Colonic mucosa (tissue), 4 donors: ENCODE measurements at regions not wholly inside any gene's neighbourhood (a gene's known extent, or its start where the extent isn't known, plus 50 kb on each side); places are given as distances from the start of the nearest gene placed in this dataset.

Experiments
- DNase-seq: peaks from one replicate; pipeline ENCODE4 v3.0.0-alpha.2; 2020
- H3K27ac ChIP-seq: fragments of 200-600 bp; one replicate; pipeline ENCODE4 v1.8.0; 2021
- H3K27me3 ChIP-seq: fragments of 200-600 bp; one replicate; pipeline ENCODE4 v1.8.0; 2021
- H3K36me3 ChIP-seq: fragments of 200-600 bp; one replicate; pipeline ENCODE4 v1.8.0; 2021
- H3K4me1 ChIP-seq: fragments of 200-600 bp; one replicate; pipeline ENCODE4 v1.8.0; 2021; ENCODE audit warnings: mild to moderate bottlenecking
- H3K4me3 ChIP-seq: fragments of 200-600 bp; one replicate; pipeline ENCODE4 v1.8.0; 2021
- H3K9ac ChIP-seq, 2 donors: one replicate each; pipeline ENCODE4 v1.7.0; 2013; ENCODE audit warnings: control low read depth in 2 of 2, low read depth in 2 of 2, low read length in 2 of 2
- H3K9me3 ChIP-seq: fragments of 200-600 bp; one replicate; pipeline ENCODE4 v1.8.0; 2021
- intact Hi-C: fragments of 100-400 bp; cut with DNase I; formaldehyde crosslinking; loops from one replicate; pipeline ENCODE4 v1.14.1; 2022
- TF ChIP-seq, protein P1 (sequence below): fragments of 200-600 bp; IDR thresholded peaks from one replicate; pipeline ENCODE4 v1.8.0; 2022; ENCODE audit warnings: antibody characterized with exemption, mild to moderate bottlenecking
- donor health status: healthy.
- donor health status: DM: no; HTN: no; CAD: no.
- donor health status: DM: no; HTN: no; CAD: no.

DNA sequence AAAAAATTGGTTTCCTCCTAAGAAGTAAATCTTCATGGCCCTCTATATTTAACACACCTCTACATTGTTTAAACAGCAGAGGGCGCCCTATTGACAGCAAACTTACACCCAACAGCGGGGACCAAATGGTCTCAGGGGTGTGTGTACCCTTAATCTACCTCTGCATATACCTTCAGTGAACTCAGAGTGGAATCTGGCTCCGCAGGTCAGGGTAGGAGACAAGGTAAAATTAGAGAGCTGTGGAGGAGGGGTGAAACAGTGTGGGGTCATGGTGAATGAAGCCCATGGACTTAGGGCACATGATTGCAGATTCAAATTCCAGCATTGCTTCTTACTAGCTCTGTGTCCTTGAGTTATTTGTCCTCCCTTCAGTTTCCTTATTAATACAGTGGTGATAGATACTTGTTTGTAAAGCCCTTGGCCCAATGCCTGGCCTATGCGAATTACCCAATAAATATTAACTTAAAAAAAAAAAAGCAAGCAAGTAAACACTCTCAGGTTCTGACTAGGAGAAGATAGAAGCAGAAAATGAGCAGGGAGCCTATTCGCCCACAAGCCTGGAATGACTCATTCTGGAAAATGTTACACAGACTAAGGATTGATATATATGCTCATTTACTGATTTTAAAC lies 122.9 kb downstream of the CAVIN4 start:
- Histone ChIP-seq H3K9me3 (no peaks in the 10 kb centered on the region), H3K4me3 (no peak overlapping the region), H3K4me1 (no peaks in the 10 kb centered on the region), H3K27ac (no peak overlapping the region), H3K36me3 (no peaks in the 10 kb centered on the region), H3K9ac (no peak overlapping the region), H3K27me3 (no peaks in the 10 kb centered on the region)
- intact Hi-C loops = no loop called here
- no peak for DNase-seq
- TF ChIP-seq, protein P1, sequence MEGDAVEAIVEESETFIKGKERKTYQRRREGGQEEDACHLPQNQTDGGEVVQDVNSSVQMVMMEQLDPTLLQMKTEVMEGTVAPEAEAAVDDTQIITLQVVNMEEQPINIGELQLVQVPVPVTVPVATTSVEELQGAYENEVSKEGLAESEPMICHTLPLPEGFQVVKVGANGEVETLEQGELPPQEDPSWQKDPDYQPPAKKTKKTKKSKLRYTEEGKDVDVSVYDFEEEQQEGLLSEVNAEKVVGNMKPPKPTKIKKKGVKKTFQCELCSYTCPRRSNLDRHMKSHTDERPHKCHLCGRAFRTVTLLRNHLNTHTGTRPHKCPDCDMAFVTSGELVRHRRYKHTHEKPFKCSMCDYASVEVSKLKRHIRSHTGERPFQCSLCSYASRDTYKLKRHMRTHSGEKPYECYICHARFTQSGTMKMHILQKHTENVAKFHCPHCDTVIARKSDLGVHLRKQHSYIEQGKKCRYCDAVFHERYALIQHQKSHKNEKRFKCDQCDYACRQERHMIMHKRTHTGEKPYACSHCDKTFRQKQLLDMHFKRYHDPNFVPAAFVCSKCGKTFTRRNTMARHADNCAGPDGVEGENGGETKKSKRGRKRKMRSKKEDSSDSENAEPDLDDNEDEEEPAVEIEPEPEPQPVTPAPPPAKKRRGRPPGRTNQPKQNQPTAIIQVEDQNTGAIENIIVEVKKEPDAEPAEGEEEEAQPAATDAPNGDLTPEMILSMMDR = peak; percentile 32

DNA sequence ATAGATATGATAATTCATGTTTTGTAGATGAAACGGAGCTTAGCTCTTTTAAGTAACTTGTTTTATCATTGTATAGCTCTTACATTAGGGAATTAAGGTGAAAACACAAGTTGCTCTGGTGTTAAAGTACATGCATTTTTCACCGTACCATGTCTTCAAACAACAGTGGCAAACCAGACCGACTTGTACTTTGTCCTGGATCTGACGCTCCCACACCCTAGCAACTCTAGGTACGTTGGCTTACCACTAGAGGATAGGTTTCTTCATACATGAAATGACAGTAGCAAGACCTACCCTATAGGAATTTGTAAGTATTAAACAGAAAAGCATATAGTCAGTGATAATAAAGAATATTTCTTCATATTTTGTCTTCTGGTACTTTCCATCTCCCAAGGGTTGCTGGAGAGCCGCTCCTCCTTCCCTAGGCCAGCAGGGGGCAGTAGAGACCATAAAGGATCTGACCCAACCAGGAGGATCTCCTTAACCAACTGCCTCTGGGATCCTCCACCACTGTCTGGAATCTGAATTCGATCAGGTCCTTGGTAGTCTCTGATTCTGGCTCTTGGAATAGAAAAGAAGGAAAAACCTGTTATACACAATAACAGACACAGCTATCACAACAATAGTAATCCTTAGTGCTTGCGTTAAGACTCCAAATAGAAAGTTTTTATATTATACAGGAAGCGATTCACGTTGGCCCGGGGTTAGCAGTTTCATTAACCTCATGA lies 136.7 kb downstream of the CAVIN4 start:
- Histone ChIP-seq H3K27me3 (no peaks in the 10 kb centered on the region), H3K9ac (no peak overlapping the region), H3K27ac (no peak overlapping the region), H3K4me1 (no peaks in the 10 kb centered on the region), H3K9me3 (no peaks in the 10 kb centered on the region), H3K36me3 (no peaks in the 10 kb centered on the region), H3K4me3 (no peak overlapping the region)
- intact Hi-C loops = loop anchor here (2.0 to 10.0 kb wide), 4 partner anchors 400 to 680 kb away; partner anchors contain the start of genes MRPL50 and ZNF189
- DNase-seq = peak; percentile 66
- TF ChIP-seq, protein P1 = peak; percentile 83

DNA sequence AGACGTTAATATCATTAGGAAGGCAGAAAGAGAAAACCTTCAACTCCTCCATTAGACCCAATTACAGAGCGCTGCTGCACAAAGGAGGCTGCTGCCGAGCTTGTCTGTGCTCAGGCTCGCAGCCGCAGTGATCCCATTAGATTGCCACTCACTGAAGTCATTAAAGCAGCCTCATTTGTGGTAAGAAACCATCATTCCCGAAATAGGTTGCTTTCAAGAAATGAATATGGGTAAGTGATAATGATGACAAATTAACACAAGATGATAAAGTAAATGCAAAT lies 137.2 kb downstream of the CAVIN4 start:
- intact Hi-C loops = loop anchor here (2.0 to 10.0 kb wide), 3 partner anchors 400 to 680 kb away; partner anchors contain the start of genes MRPL50 and ZNF189
- no peaks in the 10 kb centered on the region for H3K4me1 ChIP-seq
- TF ChIP-seq, protein P1 = no peak
- no peak overlapping the region for H3K27ac ChIP-seq
- no peaks in the 10 kb centered on the region for H3K9me3 ChIP-seq
- DNase-seq = no peak
- H3K9ac ChIP-seq = no peak overlapping the region
- H3K36me3 ChIP-seq = no peaks in the 10 kb centered on the region
- no peak overlapping the region for H3K4me3 ChIP-seq
- no peaks in the 10 kb centered on the region for H3K27me3 ChIP-seq

DNA sequence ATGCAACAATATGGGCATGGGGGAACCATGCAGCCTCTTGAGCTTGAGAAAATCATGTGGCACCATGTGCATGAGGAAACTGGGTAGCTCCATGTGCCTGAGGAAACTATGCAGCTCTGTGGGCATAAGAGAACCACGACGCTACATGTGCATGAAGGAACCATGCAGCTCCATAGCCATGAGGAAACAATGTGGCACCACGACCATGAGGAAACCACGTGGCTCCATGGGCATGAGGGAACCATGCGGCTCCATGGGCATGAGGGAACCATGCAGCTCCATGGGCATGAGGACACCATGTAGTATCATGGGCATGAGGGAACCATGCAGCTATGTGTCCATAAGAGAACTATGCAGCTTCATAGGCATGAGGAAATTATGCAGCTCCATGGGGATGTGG lies 140.8 kb downstream of the CAVIN4 start:
- Histone ChIP-seq H3K27me3 (no peaks in the 10 kb centered on the region), H3K9ac (no peak overlapping the region), H3K36me3 (no peaks in the 10 kb centered on the region), H3K9me3 (no peaks in the 10 kb centered on the region), H3K4me1 (no peaks in the 10 kb centered on the region), H3K27ac (no peak overlapping the region), H3K4me3 (no peak overlapping the region)
- no peak for DNase-seq
- TF ChIP-seq, protein P1 = no peak
- intact Hi-C loops = loop anchor here (10.0 kb wide), 2 partner anchors 396 to 676 kb away; partner anchors contain the start of genes MRPL50 and ZNF189

DNA sequence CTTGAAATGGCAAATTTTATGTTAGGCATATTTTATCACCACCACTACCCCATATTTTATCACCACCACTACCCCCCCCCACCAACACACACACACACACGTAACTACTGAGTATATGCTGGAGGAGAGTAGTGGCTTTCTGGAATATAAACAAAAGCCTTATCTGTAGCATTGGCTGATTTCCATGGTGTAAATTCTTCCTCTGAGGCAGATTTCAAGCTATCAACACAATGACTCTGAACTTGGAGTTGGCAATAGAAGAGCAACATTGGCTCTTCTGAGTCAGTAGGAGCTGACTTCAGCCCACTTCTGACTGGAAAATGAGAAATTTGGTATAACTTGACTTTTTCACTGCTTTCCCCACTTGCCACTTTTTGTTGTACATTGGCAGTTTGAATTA lies 143.0 kb downstream of the CAVIN4 start:
- Histone ChIP-seq H3K9me3 (no peaks in the 10 kb centered on the region), H3K4me1 (no peaks in the 10 kb centered on the region), H3K36me3 (no peaks in the 10 kb centered on the region), H3K27ac (no peak overlapping the region), H3K4me3 (no peak overlapping the region), H3K27me3 (no peaks in the 10 kb centered on the region), H3K9ac (no peak overlapping the region)
- intact Hi-C loops = no loop called here
- TF ChIP-seq, protein P1 = no peak
- DNase-seq = no peak
